GM12874 (cell line): ENCODE measurements at regions not wholly inside any gene's neighbourhood (a gene's known extent, or its start where the extent isn't known, plus 50 kb on each side); places are given as distances from the start of the nearest gene placed in this dataset.
A peak's percentile ranks its signal among the peaks of the same experiment; 100 is the strongest.

ENCODE experiments used
- CTCF ChIP-seq: IDR thresholded peaks from 2 replicates; pipeline ENCODE4 v1.5.1; 2011; ENCODE audit warnings: low read depth, mild to moderate bottlenecking, control low read depth, low read length, moderate library complexity; ENCODE audit not compliant: insufficient read depth

DNA sequence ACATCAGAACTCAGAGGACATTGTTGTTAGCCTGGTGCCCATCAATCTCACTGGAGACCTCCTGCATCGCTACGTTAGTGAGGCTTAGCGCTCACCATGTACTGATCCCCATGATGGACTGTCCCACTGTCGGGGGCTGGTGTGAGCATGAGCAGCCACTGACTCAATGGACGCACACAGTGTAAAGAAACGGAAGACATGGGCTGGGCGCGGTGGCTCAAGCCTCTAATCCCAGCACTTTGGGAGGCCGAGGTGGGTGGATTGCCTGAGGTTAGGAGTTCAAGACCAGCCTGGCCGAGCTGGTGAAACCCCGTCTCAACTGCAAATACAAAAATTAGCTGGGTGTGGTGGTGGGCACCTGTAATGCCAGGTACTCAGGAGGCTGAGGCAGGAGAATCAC, 112.9 kb downstream of the CRYBB2 start:
- no peak for TF ChIP-seq CTCF

- TF ChIP-seq CTCF = peak; percentile 83
Measured at GRCh38 chr22:25334162-25334490, 114.7 kb downstream of the CRYBB2 start.

- no peak for TF ChIP-seq CTCF
Measured at GRCh38 chr22:25346859-25347751, 127.7 kb downstream of the CRYBB2 start.

DNA sequence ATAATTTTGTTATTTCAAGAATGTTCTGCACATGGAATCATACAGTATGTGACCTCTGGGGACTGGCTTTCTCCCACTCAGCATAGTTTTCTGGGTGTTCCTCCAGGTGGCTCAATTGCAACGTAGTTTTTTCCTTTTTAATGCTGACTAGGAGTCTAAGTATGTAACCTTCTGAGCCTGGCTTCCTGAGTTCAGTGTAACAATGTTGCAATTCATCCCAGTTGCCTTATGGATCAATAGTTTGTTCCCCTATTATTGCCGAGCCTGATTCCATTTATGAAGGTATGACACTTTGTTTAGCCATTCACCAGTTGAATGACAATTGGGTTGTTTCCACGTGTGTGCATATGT, 128.3 kb downstream of the CRYBB2 start:
- no peak for TF ChIP-seq CTCF

DNA sequence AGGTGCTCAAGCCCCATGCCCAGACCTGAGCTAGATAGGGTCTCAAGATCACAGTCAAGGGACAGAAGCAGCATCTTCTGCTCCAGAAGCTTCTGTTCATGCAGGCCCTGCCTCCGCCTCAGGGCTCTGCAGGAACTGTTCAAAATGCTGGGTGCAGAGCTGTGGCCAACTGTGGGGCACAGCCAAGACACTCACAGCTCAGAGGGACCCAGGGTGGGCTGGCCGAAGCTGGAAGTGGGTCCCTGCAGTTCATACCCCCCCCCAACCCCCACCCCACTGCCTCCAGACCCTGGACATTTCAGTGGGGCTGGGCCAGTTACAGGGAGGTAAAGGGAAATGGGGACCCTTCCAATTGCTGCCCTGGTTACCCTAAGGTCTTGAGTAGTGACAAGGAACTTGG, 129.0 kb downstream of the CRYBB2 start:
- TF ChIP-seq CTCF = no peak

GRCh38 chr22:25350551-25350971, 131.1 kb downstream of the CRYBB2 start:
- TF ChIP-seq CTCF = no peak

DNA sequence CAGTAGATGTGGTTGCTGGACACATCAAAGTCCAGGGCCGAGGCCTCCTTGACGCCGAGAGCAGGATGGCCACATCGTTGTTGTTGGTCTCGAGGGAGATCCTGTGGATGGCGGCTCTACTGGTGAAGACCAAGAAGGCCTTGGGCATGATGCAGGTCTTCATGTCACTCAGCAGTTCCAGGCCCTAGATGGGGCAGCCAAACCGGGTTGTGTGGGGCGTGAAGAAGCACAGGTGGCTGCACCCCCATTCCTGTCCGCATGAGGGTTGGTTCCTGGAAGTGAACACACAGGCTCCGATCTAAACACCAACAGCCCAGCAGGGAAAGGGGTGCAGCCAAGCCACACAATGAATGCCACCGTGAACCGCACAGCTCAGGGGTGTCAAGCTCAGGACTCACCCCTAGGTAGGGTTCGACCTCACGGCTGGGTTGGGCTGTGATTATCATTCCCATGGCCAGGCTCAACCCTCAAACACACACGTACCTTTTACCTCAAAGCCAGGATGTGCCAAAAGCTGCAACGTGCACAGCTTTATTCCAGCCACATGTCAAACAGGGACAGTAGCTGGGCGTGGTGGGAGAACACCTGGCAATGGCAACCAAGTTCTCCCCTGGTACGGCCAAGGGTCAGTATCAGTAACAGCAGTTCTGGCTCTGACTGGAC, 132.3 kb downstream of the CRYBB2 start:
- TF ChIP-seq CTCF = no peak
